NK-92 (cell line): ENCODE measurements at regions not wholly inside any gene's neighbourhood (a gene's known extent, or its start where the extent isn't known, plus 50 kb on each side); places are given as distances from the start of the nearest gene placed in this dataset.

ENCODE experiments used
- DNase-seq: peaks from one replicate; lab custom pipeline; 2025; ENCODE audit not compliant: unreplicated experiment; lab: John Stamatoyannopoulos, UW

DNA sequence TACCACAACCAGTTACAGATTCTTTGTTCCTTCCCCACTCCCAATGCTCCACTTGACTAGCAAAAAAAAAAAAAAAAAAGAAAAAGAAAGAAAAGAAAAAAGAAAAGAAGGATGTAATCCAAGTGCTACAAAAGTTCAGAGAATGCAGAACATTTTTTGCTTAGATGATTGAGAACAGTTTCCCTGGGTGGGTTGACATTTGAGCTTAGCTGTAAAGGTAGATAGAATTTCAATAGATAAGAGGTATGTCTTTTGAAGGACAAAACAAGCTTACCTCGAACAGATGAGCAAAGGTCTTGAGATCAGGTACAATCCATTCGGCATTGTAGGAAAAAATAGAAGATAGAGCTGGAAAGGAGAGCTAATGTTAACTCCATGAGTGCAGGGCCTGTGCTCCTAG lies 344.6 kb upstream of the NECTIN3 start:
- no peak for DNase-seq

DNA sequence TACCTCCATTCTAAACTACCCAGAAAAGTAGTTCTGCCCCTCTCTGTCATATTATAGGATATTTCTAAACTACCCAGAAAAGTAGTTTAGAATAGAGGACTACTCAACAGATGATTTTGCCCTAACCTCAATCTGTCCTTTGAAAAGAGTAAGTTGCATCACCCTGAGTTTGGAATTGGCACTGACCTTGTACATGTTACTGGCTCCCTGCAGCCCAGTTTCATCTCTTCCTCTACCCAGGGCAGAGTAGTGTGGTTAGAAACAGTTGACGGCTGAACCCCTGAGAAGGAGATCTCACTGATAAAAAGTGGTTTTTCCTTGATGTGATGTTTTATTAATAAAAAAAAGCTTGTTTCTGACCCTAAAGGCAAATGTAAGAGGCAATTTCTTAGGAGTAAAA lies 340.5 kb upstream of the NECTIN3 start:
- no peak for DNase-seq

- DNase-seq: no peak
Measured at GRCh38 chr3:110732420-110732819, 339.2 kb upstream of the NECTIN3 start.

DNA sequence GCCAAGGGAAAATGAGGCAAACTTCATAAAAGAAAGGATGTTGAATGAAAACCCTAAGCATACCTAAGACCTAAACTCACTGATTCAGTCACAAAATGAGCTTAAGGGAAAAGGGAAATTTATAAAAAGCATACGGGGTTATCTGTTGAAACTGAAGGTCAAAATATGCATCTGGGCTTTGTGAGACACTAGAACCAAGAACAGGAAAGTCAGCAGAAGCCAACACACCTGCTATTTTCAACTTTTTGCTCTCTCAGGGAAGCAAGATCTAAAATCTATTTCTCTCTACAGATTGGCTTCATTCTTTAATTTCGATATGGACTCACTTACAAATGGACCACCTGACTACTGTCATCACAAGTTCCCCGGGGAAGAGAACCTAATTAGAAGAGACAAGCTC lies 338.6 kb upstream of the NECTIN3 start:
- no peak for DNase-seq

- DNase-seq: no peak
Measured at GRCh38 chr3:110734524-110734923, 337.1 kb upstream of the NECTIN3 start.

- no peak for DNase-seq
Measured at GRCh38 chr3:110736332-110736731, 335.3 kb upstream of the NECTIN3 start.

DNA sequence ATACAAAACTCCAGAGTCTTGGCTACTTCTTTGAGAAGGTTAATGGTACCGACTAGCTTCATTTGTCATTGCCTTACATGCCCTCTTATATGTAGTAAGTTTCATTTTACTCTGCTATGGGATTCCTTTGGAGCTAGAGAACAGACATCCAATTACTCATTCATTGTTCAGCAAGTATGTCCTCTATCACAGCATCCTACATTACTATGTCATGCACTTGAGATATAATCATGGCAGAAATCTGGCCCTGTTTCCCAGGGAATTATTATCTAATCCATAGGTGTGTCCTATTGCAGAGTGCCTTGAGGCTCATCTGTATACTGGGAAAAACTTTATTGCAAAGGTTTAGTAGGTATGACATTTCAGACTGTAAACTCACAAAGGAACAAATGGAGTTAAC lies 333.1 kb upstream of the NECTIN3 start:
- DNase-seq: no peak

- no peak for DNase-seq
Measured at GRCh38 chr3:110741891-110742290, 329.7 kb upstream of the NECTIN3 start.

DNA sequence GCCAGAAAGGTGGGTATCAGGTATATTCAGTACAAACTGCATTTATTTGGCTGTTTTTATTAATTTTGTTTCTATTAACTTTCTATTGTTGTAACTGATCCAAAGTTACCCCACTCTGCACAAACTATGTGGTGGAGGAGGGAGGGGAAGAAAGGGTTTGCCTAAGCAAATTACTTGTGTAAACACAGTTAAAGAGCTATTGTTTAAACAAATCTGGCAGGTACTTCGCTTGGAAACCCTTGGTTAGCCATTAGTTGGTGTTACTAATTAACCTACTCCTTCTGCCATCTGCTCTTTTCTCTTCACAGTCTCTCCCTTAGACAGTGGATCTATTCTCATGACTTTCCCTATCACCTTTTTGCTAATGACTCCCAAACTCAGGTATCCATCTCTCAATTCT lies 328.4 kb upstream of the NECTIN3 start:
- DNase-seq: no peak

- DNase-seq: no peak
Measured at GRCh38 chr3:110743984-110744383, 327.6 kb upstream of the NECTIN3 start.

GRCh38 chr3:110744723-110745122 lies 326.9 kb upstream of the NECTIN3 start:
- DNase-seq: no peak

- DNase-seq: no peak
Measured at GRCh38 chr3:110749006-110749405, 322.6 kb upstream of the NECTIN3 start.

- DNase-seq: no peak
Measured at GRCh38 chr3:110750201-110750600, 321.4 kb upstream of the NECTIN3 start.

DNA sequence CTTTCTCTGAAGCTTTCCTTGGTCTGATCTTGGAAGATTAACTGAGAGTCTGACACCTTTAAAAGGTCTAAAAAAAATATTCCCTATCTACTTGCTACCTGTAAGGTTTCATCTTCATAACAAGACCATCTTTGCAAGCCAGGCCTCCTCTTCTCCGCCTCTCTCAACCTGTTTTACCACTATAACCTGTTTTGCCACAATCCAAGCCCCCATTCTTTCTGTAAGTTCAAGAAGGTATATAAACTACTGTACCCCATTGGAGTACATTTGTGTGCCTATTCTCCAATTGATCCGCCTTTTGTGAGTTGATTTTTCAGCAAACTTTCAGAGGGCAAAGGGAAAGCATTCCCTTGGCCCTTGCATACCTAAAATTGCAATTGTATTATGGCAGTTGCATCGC lies 319.3 kb upstream of the NECTIN3 start:
- DNase-seq: no peak

DNA sequence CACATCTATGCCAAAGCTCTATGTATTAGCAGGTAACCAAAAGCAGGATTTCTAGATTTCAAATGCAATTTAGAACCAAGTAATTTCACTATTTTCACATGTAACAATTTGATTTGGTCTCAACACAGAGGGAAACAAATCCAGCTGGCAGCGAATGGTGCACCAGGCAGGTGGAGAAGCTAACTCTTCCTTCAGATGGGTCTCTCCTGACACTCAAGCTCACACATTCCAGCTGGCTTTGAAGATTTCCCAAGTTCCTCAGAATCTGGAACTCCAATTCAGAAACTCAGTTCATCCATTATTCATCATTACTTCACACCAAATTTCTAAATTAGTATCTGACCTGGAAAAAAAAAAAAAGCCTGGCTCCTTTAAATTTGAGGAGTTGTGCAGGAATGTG lies 318.1 kb upstream of the NECTIN3 start:
- no peak for DNase-seq

GRCh38 chr3:110754212-110754916 lies 317.3 kb upstream of the NECTIN3 start:
- DNase-seq: no peak

DNA sequence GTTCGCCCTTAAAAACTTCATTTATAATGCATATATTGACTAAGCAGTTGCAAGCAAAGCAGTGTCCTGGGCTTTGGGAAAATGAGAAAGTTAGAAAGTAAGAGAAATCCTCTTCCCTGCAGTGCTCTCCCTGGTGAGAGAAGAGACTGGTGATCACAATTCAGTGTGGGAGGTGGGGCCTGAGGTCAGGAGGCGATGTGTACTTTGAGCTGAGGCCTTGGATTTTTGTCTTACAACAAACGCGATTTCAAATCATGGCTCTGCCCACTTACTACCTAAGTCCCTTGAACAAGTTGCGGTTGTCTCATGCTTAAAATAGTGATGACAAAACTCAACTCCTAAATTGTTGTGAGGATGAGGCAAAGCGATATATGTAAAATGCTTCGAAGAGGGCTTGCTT lies 316.3 kb upstream of the NECTIN3 start:
- DNase-seq: no peak

DNA sequence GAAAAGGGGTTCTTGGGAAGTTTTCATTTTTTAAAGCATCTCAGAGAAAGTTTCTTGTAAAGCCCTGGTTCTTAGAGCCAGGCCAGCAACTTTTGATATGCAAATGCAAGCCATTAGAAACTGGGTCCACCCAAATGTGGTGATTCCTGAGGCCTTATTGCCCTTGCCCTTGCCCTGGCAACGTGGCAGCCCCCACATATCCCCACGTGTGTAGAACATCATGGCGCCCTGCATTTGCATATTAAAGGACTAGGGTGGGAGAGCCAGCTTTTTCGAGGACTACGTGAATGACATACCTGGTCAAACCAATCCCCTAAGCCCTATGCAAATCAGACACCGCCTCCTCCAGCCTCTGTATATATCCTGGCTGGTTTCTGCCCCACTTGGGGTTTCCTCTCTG lies 314.9 kb upstream of the NECTIN3 start:
- no peak for DNase-seq

GRCh38 chr3:110758208-110758607 lies 313.4 kb upstream of the NECTIN3 start:
- no peak for DNase-seq

DNA sequence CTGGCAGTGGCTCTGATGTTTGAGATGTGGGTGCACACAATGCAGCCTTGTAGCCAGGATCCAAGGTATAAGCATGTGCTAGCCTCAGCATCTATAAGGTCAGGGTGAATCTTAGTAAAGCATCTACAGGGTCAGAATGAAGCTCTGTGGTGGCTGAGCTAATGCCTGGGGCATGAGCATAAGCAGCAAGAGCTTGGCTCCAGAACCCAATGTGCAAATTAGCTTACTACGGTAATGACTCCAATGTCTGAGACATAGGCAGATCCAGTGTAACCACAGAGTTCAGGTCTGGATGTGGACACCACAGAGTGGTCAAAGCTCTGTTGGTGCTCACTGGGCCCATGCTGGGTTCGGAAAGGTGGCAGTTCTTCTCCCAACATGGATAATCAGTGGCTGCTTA lies 304.5 kb upstream of the NECTIN3 start:
- no peak for DNase-seq

DNA sequence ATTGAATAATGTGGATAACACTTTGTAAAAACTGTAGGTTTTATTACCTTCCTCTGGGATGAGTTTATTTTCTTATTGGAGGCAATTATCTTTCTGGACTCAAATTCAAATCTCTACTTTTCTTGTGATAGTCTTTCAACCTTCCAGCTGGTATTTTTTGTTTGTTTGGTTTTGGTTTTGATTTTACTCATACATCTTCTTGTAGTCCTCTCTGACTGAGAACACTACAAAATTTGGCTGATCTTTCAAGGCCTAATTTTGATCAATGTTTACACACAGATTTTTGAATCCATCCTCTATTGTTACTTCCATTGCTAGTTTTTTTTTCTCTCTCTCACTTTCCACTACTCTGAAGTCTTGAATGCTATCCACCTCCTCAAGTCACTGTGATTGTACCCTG lies 303.8 kb upstream of the NECTIN3 start:
- DNase-seq: no peak

DNA sequence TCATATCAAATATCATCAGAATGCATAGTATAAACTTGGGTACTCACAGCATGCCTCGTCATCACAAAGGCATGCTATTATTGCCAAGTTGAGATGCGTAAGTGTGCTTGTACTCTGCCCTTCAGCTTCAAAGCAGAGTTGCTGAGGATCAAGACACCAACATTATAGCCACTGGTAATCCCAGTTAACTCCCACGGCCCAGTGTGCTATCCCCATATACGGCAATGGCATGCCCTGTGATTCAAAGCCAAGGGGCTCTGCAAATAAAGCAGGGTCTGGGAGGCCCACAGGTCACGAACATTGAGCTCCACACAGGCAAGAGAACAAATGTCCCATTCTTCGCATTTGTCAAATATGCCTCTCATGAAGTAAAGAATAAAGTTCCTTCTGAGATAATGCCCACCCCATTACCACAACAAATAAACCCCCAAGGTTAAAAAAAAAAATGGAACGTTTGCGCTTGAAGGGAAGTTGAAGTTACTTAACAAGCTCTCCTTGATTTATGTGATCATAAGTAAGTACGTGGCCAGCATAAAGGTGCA lies 298.1 kb upstream of the NECTIN3 start:
- DNase-seq: no peak
